Fibroblast of pulmonary artery (primary cell): ENCODE measurements at regions not wholly inside any gene's neighbourhood (a gene's known extent, or its start where the extent isn't known, plus 50 kb on each side); places are given as distances from the start of the nearest gene placed in this dataset.
A peak's percentile ranks its signal among the peaks of the same experiment; 100 is the strongest.

Experiments
- DNase-seq: peaks from one replicate; pipeline ENCODE4 v3.0.0-alpha.2; 2010; ENCODE audit warnings: low read depth
- H3K4me3 ChIP-seq: replicated peaks from 2 replicates; pipeline ENCODE4 v1.5.1; 2011; ENCODE audit warnings: low read depth, mild to moderate bottlenecking, control low read depth, low read length, moderate library complexity
- TF ChIP-seq, protein P1 (sequence below): IDR thresholded peaks from 2 replicates; pipeline ENCODE4 v1.5.1; 2011; ENCODE audit warnings: mild to moderate bottlenecking, control low read depth, low read length, inconsistent platforms; ENCODE audit errors: missing control alignments

DNA sequence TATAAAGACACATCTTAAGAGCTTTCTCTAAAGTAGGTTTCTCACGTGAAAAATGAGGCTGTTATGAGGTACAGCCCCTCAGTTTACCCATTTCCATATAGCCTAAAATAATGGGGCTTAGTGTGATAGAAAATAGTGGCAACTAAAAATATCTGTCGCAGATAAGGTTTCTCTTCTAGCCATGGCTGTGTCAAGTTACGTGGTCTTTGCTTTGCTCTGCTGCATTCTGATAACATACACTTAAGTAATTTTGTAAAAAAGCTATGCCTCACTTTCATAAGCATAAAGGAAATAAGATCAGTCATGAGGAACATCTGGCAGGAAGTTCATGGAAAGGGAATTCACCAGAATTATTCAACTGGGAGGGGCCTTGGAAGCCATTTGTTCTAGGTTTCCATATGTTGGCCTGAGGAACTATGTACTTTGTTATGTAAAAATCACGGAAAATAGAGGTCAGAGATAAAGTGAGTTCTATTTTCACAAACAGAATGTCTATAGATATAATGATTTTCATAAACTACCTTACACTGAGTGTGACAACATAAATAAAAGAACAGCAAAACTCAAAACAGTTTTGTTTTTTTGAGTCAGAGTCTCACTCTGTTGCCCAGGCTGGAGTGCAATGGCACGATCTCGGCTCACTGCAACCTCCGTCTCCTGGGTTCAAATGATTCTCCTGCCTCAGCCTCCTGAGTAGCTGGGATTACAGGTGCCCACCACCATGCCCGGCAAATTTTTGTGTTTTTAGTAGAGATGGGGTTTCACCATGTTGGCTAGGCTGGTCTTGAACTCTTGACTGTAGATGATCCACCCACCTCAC is 195.6 kb upstream of the KRR1 start:
- peak; percentile 86 for DNase-seq
- TF ChIP-seq, protein P1, sequence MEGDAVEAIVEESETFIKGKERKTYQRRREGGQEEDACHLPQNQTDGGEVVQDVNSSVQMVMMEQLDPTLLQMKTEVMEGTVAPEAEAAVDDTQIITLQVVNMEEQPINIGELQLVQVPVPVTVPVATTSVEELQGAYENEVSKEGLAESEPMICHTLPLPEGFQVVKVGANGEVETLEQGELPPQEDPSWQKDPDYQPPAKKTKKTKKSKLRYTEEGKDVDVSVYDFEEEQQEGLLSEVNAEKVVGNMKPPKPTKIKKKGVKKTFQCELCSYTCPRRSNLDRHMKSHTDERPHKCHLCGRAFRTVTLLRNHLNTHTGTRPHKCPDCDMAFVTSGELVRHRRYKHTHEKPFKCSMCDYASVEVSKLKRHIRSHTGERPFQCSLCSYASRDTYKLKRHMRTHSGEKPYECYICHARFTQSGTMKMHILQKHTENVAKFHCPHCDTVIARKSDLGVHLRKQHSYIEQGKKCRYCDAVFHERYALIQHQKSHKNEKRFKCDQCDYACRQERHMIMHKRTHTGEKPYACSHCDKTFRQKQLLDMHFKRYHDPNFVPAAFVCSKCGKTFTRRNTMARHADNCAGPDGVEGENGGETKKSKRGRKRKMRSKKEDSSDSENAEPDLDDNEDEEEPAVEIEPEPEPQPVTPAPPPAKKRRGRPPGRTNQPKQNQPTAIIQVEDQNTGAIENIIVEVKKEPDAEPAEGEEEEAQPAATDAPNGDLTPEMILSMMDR: no peak
- peak overlapping the region; percentile 13 for H3K4me3 ChIP-seq

DNA sequence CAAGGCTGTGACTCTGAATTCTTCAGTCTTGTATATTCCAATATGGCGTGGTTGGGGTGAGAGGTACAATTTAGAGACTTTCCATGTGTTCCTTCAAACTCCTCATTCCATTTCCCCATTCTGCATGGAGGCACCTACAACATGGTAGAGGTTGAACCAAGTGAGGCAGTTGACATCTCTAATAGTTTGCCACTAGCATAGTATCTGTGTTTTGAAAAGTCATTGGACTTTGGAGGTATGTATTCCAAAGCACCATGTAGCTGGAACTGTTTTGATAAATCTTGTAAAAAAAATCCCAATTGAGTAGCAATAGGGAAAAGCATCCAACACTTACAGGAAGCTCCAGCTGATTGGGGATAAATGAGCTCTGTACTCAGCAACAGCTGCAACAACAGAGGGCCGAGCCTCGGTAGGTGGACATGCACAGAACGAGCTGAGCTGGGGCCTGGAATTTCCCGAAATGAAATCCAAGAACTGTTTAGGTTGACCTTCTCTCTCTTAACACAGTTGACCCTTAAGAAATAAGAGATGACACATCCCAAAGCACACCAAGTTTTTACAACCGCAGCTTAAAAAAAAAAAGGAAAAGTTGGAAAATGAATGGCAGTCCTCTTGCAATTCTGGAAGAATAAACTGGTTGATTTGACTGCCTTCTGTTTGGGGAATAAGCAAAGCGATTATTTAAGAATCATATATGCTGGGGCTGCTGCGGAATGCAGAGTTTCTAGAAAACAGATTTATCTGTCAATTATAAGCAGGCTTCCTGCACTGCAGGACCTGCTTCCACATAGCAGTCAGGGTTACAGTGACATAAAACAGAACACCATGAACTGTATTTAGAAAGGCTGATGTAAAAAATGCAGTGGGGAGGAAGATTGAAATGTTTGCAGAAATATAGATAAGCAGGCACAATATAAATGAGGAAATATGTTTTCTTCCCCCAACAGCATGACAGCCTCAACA is 194.6 kb upstream of the KRR1 start:
- H3K4me3 ChIP-seq: peak overlapping the region; percentile 13
- peak; percentile 98 for DNase-seq
- TF ChIP-seq, protein P1: no peak

DNA sequence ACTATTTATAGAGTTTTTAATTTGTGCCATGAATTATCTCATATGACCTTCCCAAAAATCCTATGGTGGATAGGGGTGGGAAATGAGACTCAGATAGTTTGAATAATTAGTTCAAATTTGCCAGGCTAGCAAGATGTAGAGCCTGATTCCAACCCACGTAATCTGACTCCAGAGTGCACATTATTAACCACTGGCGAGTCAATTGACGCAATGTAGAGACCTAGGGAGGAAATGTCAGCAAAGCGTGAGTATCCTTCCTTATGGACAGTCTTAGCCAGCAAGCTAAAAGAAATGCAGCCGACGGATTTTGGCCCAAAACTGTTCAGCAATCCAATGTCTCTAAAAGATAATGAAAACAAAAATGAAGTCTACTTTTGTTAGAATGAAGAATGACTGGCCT is 193.3 kb upstream of the KRR1 start:
- H3K4me3 ChIP-seq: no peak overlapping the region
- TF ChIP-seq, protein P1: no peak
- DNase-seq: peak; percentile 90

DNA sequence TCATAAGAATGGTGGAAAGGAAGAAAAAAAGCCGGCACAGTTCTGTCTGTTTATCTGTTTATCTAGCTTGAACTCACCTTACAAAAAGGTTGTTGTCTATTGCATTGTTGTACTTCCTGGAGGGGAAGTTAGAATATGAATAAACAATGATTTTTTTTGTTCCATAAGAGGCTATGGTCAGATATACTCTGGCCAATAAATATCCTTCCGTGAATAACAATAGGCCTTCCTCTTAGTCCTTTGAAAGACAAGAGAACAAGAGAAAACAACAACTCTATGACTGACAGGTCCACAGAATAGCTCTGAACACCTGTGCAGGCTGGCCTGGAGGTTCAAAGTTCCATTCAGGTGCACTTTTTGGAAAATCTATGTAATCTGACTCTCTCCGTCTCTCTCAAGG is 192.8 kb upstream of the KRR1 start:
- DNase-seq: no peak
- TF ChIP-seq, protein P1: no peak
- no peak overlapping the region for H3K4me3 ChIP-seq

DNA sequence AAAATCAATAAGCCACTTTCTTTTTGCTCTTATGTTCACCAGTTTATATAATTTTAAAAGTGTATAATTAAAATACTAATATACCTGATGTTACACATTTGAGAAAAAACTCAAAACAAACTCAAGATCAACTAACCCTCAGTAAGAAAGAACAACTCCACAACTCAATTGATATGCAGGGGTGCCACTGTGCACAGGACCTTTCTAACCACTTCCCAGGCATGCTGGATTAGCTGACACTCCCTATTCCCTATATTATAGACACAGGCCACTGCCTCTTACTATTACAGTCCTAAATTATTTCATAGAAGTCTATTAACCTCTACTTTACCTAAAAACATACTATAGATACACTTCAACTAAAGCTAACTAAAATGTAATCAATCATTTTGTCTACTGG is 191.7 kb upstream of the KRR1 start:
- TF ChIP-seq, protein P1: no peak
- H3K4me3 ChIP-seq: no peak overlapping the region
- DNase-seq: no peak

DNA sequence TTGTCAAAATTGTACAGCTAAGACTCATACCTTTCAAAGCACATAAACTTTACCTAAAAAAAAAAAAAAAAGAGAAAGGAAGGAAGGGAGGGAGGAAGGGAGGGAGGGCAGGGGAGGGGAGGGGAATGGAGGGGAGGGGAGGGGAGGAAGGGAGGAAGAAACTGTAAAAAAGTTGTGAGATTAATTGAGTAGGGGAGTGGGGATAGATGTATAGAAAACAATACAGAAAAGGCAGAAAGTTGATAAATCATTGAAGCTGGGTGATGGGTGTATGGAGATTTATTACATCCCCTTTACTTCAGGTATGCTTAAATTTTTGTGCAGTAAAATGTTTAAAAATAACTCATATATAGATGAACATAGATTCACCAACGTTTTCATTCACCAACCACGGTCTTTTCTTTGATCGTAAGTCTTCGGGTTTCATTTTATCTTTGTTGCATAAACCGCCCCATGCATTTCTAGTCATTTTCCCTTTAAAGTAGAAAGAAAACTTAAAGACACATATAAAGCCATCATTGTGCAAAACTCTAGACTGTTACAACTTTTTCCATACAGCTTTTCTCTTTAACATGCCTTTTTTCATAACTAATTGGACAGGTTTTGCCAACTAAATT is 191.2 kb upstream of the KRR1 start:
- TF ChIP-seq, protein P1: no peak
- no peak for DNase-seq
- H3K4me3 ChIP-seq: no peak overlapping the region
